Stimulated activated CD8-positive, alpha-beta memory T cell treated with anti-CD3 and anti-CD28 coated beads, Interleukin-12 subunit alpha, Interleukin-12 subunit beta, amount 100 ng/mL, for 1 hour (primary cell): ENCODE measurements at regions not wholly inside any gene's neighbourhood (a gene's known extent, or its start where the extent isn't known, plus 50 kb on each side); places are given as distances from the start of the nearest gene placed in this dataset.

ENCODE experiments used
- DNase-seq: peaks from one replicate; pipeline ENCODE4 v3.0.0-alpha.2; 2020; ENCODE audit warnings: low read depth

GRCh38 chr7:24199978-24200377, 84.0 kb upstream of the NPY start:
- DNase-seq = no peak

GRCh38 chr7:24200407-24200966, 83.5 kb upstream of the NPY start:
- no peak for DNase-seq

GRCh38 chr7:24201226-24201625, 82.8 kb upstream of the NPY start:
- DNase-seq = no peak

- DNase-seq = no peak
These were observed 71.9 kb upstream of the NPY start for GRCh38 chr7:24212073-24212472.

DNA sequence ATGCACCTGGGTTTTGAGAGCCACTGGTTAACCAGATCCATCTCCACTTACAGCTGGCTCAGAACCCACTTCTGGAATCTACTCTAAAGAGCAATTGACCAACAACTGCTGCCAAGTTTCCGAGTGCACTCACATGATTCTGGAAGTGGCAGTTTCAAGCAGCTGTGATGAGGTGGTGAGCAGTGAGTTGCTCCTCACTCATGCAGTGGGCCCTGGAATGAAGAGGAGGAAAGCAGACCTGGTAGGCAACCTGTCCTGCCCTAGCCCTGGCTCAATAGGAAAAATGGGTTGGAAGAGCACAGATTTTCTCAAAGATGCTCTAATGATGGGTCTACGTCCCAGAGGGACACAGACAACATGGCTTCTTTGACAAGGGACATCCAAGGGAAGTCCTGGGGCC, 70.7 kb upstream of the NPY start:
- no peak for DNase-seq

- no peak for DNase-seq
These were observed 69.3 kb upstream of the NPY start for GRCh38 chr7:24214670-24215069.

DNA sequence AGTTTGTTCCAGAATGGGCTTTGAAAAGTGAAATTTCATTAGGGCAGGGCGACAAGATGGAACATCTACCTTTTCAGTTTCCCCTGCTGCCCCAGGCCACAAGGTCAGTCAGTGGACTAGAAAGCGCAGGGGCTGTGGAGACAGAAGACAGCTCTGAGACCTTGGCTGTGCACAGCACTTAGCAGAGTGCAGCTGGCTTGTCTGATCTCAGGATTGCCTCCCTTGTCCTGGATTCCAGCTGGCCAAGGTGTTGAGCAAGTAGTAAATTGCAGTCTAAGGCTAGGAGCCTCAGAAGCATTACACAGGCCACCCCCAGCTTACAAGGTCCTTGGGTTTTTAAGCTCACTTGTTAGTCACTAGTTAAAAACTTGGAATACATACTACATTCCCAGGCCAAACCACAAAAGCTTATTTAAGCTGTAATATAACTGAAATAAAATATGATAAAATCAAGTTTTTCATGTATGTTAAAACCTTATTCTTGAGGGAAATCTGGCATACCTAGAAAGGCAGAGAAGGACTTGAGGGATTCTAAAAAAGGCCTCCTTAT, 67.3 kb upstream of the NPY start:
- DNase-seq = no peak

GRCh38 chr7:24221500-24221899, 62.5 kb upstream of the NPY start:
- DNase-seq = no peak

GRCh38 chr7:24227068-24227467, 56.9 kb upstream of the NPY start:
- DNase-seq = no peak

GRCh38 chr7:24227603-24228359, 56.2 kb upstream of the NPY start:
- DNase-seq = no peak

GRCh38 chr7:24229481-24230226, 54.3 kb upstream of the NPY start:
- DNase-seq = no peak

DNA sequence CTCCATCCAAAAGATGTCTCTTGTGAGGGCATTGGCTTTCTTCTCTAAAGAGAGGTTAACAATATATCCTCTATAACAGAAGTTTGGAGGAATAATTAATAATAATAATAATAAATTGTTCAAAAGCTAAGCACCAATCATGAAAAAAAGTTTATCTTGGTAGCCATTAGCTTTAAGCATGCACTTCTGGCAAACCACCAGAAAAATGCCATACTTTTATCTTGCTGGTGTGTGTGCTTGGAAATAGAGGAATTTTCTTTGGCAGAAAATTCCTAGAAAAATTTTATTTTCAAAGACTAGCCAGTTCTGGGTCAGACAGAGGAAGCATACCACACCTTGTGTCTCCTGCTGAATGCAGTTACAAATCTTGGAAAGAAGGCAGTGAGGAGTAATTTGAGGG, 52.5 kb upstream of the NPY start:
- DNase-seq = no peak

GRCh38 chr7:24233386-24233785, 50.6 kb upstream of the NPY start:
- no peak for DNase-seq
